ENCODE measurements at regions not wholly inside any gene's neighbourhood (a gene's known extent, or its start where the extent isn't known, plus 50 kb on each side); places are given as distances from the start of the nearest gene placed in this dataset.

GRCh38 chr21:28783641-28784185 lies 209.0 kb downstream of the LTN1 start:
- DNase-seq, result no peak

- DNase-seq, result peak; percentile 53
Measured at GRCh38 chr21:28781602-28782276, 210.9 kb downstream of the LTN1 start.

GRCh38 chr21:28779914-28780313 lies 212.8 kb downstream of the LTN1 start:
- DNase-seq, result no peak

DNA sequence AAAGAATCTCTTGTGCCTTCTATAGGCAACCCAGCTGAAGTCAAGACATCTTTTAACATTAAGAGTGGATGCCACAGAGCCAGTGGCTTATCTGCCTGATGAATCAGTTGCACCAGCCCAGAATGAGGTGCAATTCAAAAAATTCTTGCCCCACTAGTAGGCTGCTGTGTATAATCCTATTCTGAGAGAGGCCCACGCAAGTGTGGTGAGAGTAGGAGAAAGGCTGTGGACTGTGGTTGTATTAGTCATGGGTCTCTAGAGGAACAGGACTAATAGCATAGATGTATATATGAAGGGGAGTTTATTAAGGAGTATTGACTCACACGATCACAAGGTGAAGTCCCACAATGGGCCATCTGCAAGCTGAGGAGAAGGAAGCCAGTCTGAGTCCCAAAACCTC lies 216.4 kb downstream of the LTN1 start:
- DNase-seq, result no peak

- DNase-seq, result no peak
Measured at GRCh38 chr21:28775071-28775470, 217.6 kb downstream of the LTN1 start.

- DNase-seq, result no peak
Measured at GRCh38 chr21:28773036-28773435, 219.6 kb downstream of the LTN1 start.

- DNase-seq, result no peak
Measured at GRCh38 chr21:28771790-28772501, 220.7 kb downstream of the LTN1 start.

DNA sequence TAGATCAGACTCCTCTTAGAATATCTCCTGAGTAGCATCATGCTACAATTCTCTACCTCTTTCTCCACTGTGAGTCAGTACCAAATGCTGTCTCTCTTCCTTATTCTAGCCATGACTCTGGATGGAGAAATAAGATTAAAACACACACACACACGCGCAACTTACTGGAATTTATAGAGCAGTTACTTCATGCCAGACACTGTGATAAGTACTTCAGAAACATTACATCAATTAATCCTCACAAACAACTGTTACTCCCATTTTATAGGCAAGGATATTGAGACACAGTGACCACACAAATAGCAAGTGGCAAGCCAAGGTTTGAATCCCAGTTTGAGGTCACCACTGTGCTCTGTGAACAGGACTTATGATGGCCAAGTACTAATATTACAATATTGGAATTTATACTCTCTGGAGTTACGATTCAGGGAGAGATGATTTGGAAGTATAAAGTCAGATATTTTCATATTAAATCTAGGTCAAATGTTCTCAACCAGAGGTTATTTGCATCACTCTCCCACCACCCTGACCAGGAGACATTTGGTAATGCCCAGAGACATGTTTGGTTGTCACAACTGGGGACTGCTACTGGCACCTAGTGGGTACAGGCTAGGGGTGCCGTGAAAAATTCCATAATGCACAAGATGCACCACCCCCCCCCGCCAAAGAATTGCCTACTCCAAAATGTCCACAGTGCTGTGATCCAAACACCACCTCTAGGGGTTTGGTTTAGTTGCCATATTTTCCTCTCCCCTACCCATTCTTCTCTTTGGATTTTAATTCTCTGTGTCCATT lies 221.6 kb downstream of the LTN1 start:
- no peak for DNase-seq

- DNase-seq, result no peak
Measured at GRCh38 chr21:28769683-28770082, 223.0 kb downstream of the LTN1 start.

GRCh38 chr21:28768753-28769152 lies 223.9 kb downstream of the LTN1 start:
- no peak for DNase-seq

GRCh38 chr21:28767523-28767922 lies 225.2 kb downstream of the LTN1 start:
- DNase-seq, result no peak

DNA sequence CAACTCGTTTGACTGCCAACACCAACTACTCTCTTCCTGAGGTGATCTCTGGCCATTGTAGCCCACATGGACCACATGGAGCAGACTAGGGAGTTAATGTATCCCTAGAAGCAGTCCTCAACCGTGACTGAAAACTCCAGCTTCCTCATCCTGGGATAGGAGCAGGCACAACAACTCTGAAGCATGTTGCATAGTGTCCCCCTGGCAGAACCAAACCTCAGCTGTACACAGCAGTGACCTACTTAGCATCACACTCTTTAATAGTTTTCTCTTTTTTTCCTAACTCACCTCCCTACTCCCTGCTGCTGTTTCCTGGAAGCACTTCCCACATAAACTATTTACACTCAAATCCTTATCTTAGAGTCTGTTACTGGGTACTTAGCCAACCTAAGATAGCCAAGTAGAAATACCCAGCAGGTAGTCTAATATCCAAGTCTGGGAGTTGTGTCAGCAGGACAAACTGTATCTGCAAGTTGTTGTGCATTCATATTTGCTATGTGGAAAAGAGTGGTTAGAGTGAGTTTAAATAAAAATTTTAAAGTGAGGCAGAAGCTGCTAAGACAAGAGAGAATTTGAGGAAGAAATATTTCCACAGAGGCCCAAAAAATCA lies 228.8 kb downstream of the LTN1 start:
- DNase-seq, result no peak

- DNase-seq, result no peak
Measured at GRCh38 chr21:28762357-28762735, 230.3 kb downstream of the LTN1 start.

GRCh38 chr21:28761674-28762356 lies 230.9 kb downstream of the LTN1 start:
- no peak for DNase-seq

DNA sequence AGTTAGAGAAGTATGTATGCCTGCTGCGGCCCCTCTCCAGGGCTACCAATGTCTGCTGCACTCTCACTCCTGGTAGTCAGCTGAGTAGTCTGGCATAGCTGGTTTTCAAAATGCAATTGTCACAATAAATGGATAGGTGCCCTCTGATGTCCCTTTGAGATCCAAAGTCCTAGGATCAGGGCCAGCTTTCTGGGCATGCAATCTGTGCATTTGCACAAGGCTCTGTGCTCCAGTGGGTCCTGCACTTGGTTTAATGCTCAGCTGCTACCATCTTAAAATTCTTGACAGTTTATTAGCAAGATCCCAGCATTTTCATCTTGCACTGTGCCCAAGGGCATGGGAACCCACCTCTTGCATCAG lies 233.8 kb downstream of the LTN1 start:
- DNase-seq, result no peak

- no peak for DNase-seq
Measured at GRCh38 chr21:28758042-28758882, 234.4 kb downstream of the LTN1 start.

DNA sequence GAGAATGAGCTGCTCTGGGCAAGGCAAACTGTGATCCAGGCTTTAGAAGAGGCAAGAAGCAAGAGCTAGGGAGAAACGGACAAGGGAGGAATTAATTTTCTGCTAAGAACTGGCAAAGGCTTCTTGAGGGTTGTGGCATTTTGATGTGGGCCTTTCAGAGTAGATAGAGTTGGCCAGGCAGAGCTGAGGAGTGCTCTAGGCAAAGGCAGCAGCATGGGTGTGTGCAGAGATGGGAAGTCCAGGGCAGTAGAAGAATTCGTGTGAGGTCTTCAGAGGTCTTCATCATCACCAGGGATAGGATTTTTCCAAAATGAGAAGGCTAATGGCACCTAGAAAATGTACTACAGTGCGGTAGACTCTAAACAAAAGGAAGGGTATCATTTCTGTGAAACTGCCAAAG lies 237.8 kb downstream of the LTN1 start:
- no peak for DNase-seq

DNA sequence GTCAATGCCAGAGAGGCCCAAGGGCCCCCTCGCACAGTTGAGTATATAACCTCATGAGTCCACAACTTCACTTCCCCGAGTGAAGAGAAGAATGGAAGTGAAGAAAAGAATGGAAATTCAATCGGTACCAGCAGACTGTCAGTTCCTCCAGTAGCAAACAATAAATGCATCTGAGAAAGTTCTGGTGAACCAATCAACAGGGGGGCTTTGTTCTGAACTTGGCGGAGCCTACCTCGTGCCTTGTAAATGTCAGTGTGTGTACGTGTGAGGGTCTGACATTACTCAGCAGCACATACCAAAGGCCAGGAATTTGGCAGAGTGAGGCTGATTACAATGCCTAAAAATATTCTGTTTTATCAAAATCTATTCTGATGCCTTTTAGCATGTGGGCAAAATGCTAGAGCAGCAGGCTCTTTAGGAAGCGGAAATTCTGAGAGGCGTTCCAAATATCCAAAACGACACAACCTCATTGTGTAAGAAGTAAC lies 238.5 kb downstream of the LTN1 start:
- DNase-seq, result no peak

- no peak for DNase-seq
Measured at GRCh38 chr21:28752131-28752530, 240.5 kb downstream of the LTN1 start.

DNA sequence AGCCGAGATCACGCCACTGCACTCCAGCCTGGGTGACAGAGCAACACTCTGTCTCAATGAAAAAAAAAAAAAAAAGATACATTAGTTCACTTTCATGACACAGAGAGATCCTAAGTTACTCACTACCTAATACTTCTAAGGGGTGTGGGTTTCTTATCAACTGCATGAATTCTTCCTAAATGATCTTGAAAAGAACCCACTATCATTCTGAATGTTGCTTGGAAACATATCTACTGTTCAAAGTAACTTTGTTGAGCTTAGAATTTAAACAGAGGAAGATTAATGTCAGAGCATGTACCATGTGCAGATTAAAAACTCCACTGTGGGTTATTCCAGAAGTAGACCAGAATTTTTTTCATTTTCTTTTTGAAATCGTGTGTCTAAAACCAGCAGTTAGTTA lies 241.5 kb downstream of the LTN1 start:
- DNase-seq, result no peak

- no peak for DNase-seq
Measured at GRCh38 chr21:28750565-28750964, 242.1 kb downstream of the LTN1 start.

- DNase-seq, result no peak
Measured at GRCh38 chr21:28749536-28749935, 243.1 kb downstream of the LTN1 start.
